HL-60 (cell line): ENCODE measurements at regions not wholly inside any gene's neighbourhood (a gene's known extent, or its start where the extent isn't known, plus 50 kb on each side); places are given as distances from the start of the nearest gene placed in this dataset.

ENCODE experiments used
- DNase-seq, 2 experiments: peaks; one replicate each; pipeline ENCODE4 v3.0.0-alpha.2; 2010 to 2020; ENCODE audit warnings: low read depth in 1 of 2, low spot score in 1 of 2
- H3K27ac ChIP-seq: fragments of 250-450 bp; sonication (Bioruptor Pico); replicated peaks from 2 replicates; pipeline ENCODE4 v1.5.1; 2020; ENCODE audit warnings: mild to moderate bottlenecking, moderate library complexity
- H3K27me3 ChIP-seq: fragments of 250-450 bp; sonication (Bioruptor Pico); 2 replicates; pipeline ENCODE4 v1.5.1; 2021; ENCODE audit warnings: mild to moderate bottlenecking, moderate library complexity; ENCODE audit not compliant: insufficient read depth, poor library complexity, severe bottlenecking
- H3K4me3 ChIP-seq: replicated peaks from 2 replicates; pipeline ENCODE4 v1.5.1; 2011; ENCODE audit warnings: mild to moderate bottlenecking, control low read depth, low read length; ENCODE audit not compliant: insufficient read depth
- GABPA ChIP-seq: IDR thresholded peaks from 2 replicates; pipeline ENCODE4 v1.6.1; 2012; ENCODE audit warnings: low read depth
- POLR2AphosphoS5 ChIP-seq: IDR thresholded peaks from 2 replicates; pipeline ENCODE4 v1.6.1; 2012; ENCODE audit warnings: low read depth
- SPI1 ChIP-seq: IDR thresholded peaks from 2 replicates; pipeline ENCODE4 v1.6.1; 2012; ENCODE audit warnings: low read depth, mild to moderate bottlenecking, borderline replicate concordance
- TF ChIP-seq, protein P1 (sequence below): IDR thresholded peaks from 2 replicates; pipeline ENCODE4 v1.6.1; 2012; ENCODE audit warnings: low read depth; ENCODE audit not compliant: insufficient replicate concordance
- TF ChIP-seq, protein P2 (sequence below): IDR thresholded peaks from one replicate; pipeline ENCODE4 v1.5.1; 2011; ENCODE audit warnings: low read length, control low read depth, inconsistent platforms; ENCODE audit not compliant: insufficient read depth

DNA sequence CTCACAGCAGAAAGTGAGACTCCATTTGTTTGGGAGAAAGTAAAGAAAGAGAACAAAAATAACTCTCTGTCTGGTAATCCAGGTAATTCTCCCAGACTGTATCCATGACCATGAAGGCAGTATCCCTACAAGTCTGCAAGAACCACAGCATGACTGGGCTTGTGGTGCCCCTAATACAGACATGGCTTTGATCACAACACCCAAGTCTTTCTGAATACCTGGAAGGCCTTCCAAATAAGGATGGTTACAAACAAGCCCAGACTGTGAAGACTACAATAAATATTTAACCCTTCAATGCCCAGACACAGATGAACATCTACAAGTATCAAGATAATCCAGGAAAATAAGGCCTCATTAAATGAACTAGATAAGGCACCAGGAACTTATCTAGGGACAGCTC lies 481.1 kb upstream of the RORB start:
- no peak for DNase-seq
- Histone ChIP-seq H3K27me3 (no peaks in the 10 kb centered on the region), H3K4me3 (no peak overlapping the region), H3K27ac (no peak overlapping the region)
- TF ChIP-seq, protein P1, sequence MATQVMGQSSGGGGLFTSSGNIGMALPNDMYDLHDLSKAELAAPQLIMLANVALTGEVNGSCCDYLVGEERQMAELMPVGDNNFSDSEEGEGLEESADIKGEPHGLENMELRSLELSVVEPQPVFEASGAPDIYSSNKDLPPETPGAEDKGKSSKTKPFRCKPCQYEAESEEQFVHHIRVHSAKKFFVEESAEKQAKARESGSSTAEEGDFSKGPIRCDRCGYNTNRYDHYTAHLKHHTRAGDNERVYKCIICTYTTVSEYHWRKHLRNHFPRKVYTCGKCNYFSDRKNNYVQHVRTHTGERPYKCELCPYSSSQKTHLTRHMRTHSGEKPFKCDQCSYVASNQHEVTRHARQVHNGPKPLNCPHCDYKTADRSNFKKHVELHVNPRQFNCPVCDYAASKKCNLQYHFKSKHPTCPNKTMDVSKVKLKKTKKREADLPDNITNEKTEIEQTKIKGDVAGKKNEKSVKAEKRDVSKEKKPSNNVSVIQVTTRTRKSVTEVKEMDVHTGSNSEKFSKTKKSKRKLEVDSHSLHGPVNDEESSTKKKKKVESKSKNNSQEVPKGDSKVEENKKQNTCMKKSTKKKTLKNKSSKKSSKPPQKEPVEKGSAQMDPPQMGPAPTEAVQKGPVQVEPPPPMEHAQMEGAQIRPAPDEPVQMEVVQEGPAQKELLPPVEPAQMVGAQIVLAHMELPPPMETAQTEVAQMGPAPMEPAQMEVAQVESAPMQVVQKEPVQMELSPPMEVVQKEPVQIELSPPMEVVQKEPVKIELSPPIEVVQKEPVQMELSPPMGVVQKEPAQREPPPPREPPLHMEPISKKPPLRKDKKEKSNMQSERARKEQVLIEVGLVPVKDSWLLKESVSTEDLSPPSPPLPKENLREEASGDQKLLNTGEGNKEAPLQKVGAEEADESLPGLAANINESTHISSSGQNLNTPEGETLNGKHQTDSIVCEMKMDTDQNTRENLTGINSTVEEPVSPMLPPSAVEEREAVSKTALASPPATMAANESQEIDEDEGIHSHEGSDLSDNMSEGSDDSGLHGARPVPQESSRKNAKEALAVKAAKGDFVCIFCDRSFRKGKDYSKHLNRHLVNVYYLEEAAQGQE = no peak
- TF ChIP-seq GABPA (no peak), SPI1 (no peak), POLR2AphosphoS5 (no peak)

GRCh38 chr9:74025402-74025925 lies 471.7 kb upstream of the RORB start:
- no peak overlapping the region for H3K27ac ChIP-seq
- TF ChIP-seq, protein P2, sequence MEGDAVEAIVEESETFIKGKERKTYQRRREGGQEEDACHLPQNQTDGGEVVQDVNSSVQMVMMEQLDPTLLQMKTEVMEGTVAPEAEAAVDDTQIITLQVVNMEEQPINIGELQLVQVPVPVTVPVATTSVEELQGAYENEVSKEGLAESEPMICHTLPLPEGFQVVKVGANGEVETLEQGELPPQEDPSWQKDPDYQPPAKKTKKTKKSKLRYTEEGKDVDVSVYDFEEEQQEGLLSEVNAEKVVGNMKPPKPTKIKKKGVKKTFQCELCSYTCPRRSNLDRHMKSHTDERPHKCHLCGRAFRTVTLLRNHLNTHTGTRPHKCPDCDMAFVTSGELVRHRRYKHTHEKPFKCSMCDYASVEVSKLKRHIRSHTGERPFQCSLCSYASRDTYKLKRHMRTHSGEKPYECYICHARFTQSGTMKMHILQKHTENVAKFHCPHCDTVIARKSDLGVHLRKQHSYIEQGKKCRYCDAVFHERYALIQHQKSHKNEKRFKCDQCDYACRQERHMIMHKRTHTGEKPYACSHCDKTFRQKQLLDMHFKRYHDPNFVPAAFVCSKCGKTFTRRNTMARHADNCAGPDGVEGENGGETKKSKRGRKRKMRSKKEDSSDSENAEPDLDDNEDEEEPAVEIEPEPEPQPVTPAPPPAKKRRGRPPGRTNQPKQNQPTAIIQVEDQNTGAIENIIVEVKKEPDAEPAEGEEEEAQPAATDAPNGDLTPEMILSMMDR = no peak
- TF ChIP-seq, protein P1 = no peak
- no peak for TF ChIP-seq POLR2AphosphoS5
- no peak for TF ChIP-seq GABPA
- TF ChIP-seq SPI1 = no peak
- no peak overlapping the region for H3K4me3 ChIP-seq
- no peaks in the 10 kb centered on the region for H3K27me3 ChIP-seq
- DNase-seq = no peak

DNA sequence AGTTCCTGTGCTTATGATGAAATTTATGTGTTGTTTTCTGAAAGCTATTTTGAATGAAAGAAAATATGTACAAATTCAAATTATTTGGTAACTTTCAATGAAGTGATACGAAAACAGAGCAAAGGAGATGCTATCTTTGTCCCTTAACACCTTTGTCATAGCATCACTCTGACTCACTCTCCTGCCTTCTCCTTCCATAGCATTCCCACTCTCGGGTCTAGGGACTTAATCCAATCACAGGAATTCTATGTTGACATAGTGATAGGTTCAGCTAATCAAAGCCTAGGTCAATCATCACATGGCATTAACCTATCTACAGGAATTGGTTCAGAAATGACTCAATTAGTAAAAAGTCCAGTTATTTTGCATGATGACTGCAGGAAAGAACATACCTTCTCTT lies 464.7 kb upstream of the RORB start:
- no peak overlapping the region for H3K27ac ChIP-seq

More for the DNA sequence above, 464.7 kb upstream of the RORB start:
- Histone ChIP-seq H3K4me3 (no peak overlapping the region), H3K27me3 (no peaks in the 10 kb centered on the region)
- DNase-seq = no peak
- TF ChIP-seq, protein P1 = no peak
- TF ChIP-seq, protein P2 = no peak
- no peak for TF ChIP-seq GABPA
- no peak for TF ChIP-seq POLR2AphosphoS5
- TF ChIP-seq SPI1 = no peak
